Esophagus muscularis mucosa (tissue), 4 donors: ENCODE measurements at regions not wholly inside any gene's neighbourhood (a gene's known extent, or its start where the extent isn't known, plus 50 kb on each side); places are given as distances from the start of the nearest gene placed in this dataset.

Experiments used
- DNase-seq: peaks from one replicate; pipeline ENCODE4 v3.0.0-alpha.2; 2017; ENCODE audit errors: extremely low spot score
- H3K27ac ChIP-seq, 4 donors: fragments of 200-600 bp; sonication (generic); replicated peaks in 1 of 4; 1 replicate in 3 of 4; 2 replicates in 1 of 4; pipeline ENCODE4 v1.5.1; 2016 to 2019; ENCODE audit warnings: mild to moderate bottlenecking in 1 of 4
- H3K27me3 ChIP-seq, 4 donors: fragments of 200-600 bp; sonication (generic); one replicate each; pipeline versions ENCODE4 v1.5.1 to v1.6.0; 2016 to 2019
- H3K36me3 ChIP-seq, 4 donors: fragments of 200-600 bp; sonication (generic); one replicate each; pipeline ENCODE4 v1.5.1; 2016 to 2019
- H3K4me1 ChIP-seq, 4 donors: fragments of 200-600 bp; sonication (generic); one replicate each; pipeline ENCODE4 v1.5.1; 2016 to 2019
- H3K4me3 ChIP-seq, 4 donors: fragments of 200-600 bp; sonication (generic); 1 replicate in 2 of 4; 2 replicates in 2 of 4; pipeline ENCODE4 v1.5.1; 2016 to 2019; ENCODE audit warnings: mild to moderate bottlenecking in 4 of 4, moderate library complexity in 1 of 4
- H3K9me3 ChIP-seq, 4 donors: fragments of 200-600 bp; sonication (generic); 1 replicate in 3 of 4; 2 replicates in 1 of 4; pipeline ENCODE4 v1.5.1; 2016 to 2019
- EP300 ChIP-seq: sonication (generic); formaldehyde crosslinking; IDR thresholded peaks from one replicate; pipeline ENCODE4 v1.6.1; 2017; ENCODE audit warnings: antibody characterized with exemption
- POLR2A ChIP-seq: fragments of 450-650 bp; IDR thresholded peaks from one replicate; pipeline ENCODE4 v1.6.1; 2017; ENCODE audit warnings: antibody characterized with exemption, moderate library complexity, mild to moderate bottlenecking, low read depth
- POLR2AphosphoS5 ChIP-seq, 2 donors: sonication (generic); formaldehyde crosslinking; IDR thresholded peaks; one replicate each; pipeline ENCODE4 v1.6.1; 2017; ENCODE audit warnings: antibody characterized with exemption in 2 of 2
- WGBS: methylation state at CpG from one replicate; pipeline ENCODE4 v1.1.5; 2018; 5-methylcytosine and 5-hydroxymethylcytosine counted together
- intact Hi-C: fragments of 100-400 bp; cut with DNase I; formaldehyde crosslinking; loops from one replicate; pipeline ENCODE4 v1.15.1; 2023
- TF ChIP-seq, protein P1 (sequence below), 3 experiments: fragments of 200-600 bp in 2 of 3; fragments of 450-650 bp in 1 of 3; sonication (generic) in 2 of 3; IDR thresholded peaks; one replicate each; pipeline ENCODE4 v1.5.1; 2017 to 2019; ENCODE audit warnings: antibody characterized with exemption in 3 of 3, mild to moderate bottlenecking in 2 of 3, moderate library complexity in 1 of 3

DNA sequence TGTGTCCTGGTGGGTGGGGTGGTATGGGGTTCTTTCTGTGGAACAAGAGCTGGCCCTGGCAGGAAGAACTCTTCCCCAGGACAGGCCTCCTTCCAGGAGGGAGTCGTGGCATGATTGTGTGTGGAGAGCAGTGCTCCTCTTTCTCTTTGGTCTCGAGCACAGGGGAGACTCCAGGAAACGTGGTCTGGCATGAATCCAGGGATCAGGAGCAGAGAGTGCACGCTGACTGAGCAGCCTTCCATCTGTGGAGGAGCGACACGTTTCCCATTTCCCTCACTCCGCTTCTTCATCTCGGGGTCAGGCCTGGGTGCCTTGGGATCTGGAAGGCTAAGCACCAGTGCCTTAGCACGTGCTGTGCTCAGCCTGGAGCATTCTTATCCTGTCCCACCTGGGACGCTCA is 132.0 kb upstream of the HDAC4 start:
- 55% methylated on average over 9 of the region's 10 CpGs for WGBS
- Histone ChIP-seq H3K9me3 (peaks cover 0 to 20% (median 4%) of the 10 kb centered on the region in 4 donors), H3K4me1 (peaks cover 0 to 19% (median 16%) of the 10 kb centered on the region in 4 donors), H3K27ac (no peak overlapping the region), H3K36me3 (no peaks in the 10 kb centered on the region), H3K4me3 (no peak overlapping the region), H3K27me3 (no peaks in the 10 kb centered on the region)
- TF ChIP-seq EP300 (no peak), POLR2AphosphoS5 (IDR thresholded peaks at IDR 0.05) (no peak), POLR2A (no peak)
- TF ChIP-seq, protein P1, sequence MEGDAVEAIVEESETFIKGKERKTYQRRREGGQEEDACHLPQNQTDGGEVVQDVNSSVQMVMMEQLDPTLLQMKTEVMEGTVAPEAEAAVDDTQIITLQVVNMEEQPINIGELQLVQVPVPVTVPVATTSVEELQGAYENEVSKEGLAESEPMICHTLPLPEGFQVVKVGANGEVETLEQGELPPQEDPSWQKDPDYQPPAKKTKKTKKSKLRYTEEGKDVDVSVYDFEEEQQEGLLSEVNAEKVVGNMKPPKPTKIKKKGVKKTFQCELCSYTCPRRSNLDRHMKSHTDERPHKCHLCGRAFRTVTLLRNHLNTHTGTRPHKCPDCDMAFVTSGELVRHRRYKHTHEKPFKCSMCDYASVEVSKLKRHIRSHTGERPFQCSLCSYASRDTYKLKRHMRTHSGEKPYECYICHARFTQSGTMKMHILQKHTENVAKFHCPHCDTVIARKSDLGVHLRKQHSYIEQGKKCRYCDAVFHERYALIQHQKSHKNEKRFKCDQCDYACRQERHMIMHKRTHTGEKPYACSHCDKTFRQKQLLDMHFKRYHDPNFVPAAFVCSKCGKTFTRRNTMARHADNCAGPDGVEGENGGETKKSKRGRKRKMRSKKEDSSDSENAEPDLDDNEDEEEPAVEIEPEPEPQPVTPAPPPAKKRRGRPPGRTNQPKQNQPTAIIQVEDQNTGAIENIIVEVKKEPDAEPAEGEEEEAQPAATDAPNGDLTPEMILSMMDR (IDR thresholded peaks at IDR 0.05) = no peak
- intact Hi-C loops = no loop called here
- no peak for DNase-seq

DNA sequence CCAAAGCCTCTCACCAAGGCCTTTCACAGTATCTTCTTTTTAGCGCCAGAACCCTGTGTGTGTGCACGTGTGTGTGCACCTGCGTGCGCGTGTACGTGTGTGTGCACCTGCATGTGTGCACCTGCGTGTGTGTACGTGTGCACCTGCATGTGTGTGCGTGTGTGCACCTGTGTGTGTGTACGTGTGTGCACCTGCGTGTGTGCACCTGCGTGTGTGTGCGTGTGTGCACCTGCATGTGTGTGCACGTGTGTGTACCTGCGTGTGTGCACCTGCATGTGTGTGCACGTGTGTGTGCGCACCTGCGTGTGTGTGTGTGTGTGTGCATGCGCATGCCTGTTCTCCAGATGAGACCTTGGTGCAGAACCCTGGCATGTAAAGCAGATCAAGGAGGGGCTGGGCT is 131.4 kb upstream of the HDAC4 start:
- peaks cover 0 to 20% (median 4%) of the 10 kb centered on the region in 4 donors for H3K9me3 ChIP-seq
- no peak overlapping the region for H3K27ac ChIP-seq
- no peak overlapping the region for H3K4me3 ChIP-seq
- 89% methylated on average over 12 of the region's 19 CpGs for WGBS
- DNase-seq = no peak
- no peaks in the 10 kb centered on the region for H3K36me3 ChIP-seq
- TF ChIP-seq POLR2AphosphoS5 (IDR thresholded peaks at IDR 0.05) = no peak
- TF ChIP-seq, protein P1 (IDR thresholded peaks at IDR 0.05) = no peak
- no peak for TF ChIP-seq POLR2A
- H3K4me1 ChIP-seq = peaks cover 0 to 19% (median 16%) of the 10 kb centered on the region in 4 donors
- intact Hi-C loops = no loop called here
- H3K27me3 ChIP-seq = no peaks in the 10 kb centered on the region

DNA sequence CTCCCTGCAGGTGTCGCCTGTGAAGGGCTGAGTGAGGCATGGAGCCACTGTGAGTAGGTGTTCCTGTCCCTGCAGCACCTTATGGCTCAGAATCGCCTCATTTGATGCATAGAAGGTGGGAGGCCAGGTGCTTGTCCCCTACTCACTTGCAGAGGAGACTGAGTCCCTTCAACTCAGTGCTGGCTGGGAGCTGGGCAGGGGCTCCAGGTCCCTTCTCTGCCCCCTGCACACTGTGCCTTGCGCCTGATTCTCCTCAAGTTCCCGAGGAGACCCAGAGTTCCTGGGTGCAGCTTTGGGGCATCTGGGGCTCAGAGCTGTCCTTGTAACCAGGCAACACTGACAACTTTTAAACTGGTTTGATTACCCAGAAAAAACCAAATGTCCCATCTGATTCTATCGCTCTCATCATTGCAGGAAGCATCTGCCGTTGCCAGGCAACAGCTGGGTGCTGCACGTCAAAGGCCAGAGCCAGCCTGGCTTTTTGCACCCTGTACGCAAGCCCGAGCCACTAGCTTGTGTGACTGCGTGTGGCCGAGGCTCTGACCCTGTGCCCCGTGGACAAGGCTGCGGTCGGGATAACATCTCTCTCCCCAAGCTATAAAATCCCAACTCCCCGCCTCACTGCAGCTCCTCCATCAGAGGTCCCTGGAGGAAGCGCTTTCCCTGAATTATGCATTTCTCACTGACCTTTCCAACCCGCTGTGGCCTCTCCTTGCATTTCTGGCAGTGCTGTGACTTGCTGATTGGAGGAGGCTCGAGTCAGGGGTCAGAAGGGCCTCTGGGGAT is 130.8 kb upstream of the HDAC4 start:
- intact Hi-C loops = no loop called here
- 89% methylated on average over 8 of the region's 18 CpGs for WGBS

DNA sequence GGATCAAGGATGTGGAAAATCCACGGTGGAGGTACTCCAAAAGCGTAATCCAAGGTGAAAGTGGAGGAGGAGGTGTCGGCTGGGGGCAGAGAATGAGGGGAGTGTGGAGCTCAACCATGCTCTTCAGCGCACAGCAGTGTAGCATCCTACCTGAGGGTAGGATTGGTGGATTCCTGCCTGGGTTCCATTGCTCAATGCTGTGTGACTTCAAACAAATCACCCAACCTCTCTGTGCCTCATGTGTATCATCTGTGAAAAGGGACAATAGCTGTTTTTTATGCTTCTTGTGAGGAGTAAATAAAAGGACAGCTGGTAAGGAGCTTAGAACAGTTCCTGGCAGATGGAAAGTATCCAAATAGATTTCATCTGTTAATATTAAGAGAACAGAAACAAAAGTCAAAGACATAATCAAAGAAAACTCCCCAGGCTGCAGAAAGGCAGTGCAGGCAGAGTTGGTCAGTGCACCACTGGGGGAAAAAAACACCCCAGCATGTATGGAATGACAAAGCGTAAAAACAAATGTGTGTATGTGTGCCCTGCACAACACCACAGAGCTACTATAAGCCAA is 130.0 kb upstream of the HDAC4 start:
- intact Hi-C loops = no loop called here
- DNase-seq = no peak
- no peak overlapping the region for H3K27ac ChIP-seq
- WGBS = 92% methylated on average over 5 of the region's 5 CpGs
- H3K27me3 ChIP-seq = no peaks in the 10 kb centered on the region
- no peak for TF ChIP-seq POLR2AphosphoS5 (IDR thresholded peaks at IDR 0.05)
- no peak for TF ChIP-seq EP300
- TF ChIP-seq, protein P1 (IDR thresholded peaks at IDR 0.05) = no peak
- no peak for TF ChIP-seq POLR2A
- peaks cover 0 to 20% (median 4%) of the 10 kb centered on the region in 4 donors for H3K9me3 ChIP-seq
- H3K4me1 ChIP-seq = peaks cover 0 to 19% (median 16%) of the 10 kb centered on the region in 4 donors
- H3K4me3 ChIP-seq = no peak overlapping the region
- H3K36me3 ChIP-seq = no peaks in the 10 kb centered on the region

More for the DNA sequence above, 130.8 kb upstream of the HDAC4 start:
- Histone ChIP-seq H3K4me1 (peaks cover 0 to 19% (median 16%) of the 10 kb centered on the region in 4 donors), H3K27me3 (no peaks in the 10 kb centered on the region), H3K9me3 (peaks cover 0 to 20% (median 4%) of the 10 kb centered on the region in 4 donors), H3K4me3 (no peak overlapping the region), H3K27ac (no peak overlapping the region), H3K36me3 (no peaks in the 10 kb centered on the region)
- TF ChIP-seq POLR2AphosphoS5 (IDR thresholded peaks at IDR 0.05) = no peak
- TF ChIP-seq, protein P1 (IDR thresholded peaks at IDR 0.05) = no peak
- no peak for TF ChIP-seq EP300
- TF ChIP-seq POLR2A = no peak
- DNase-seq = no peak
